Mesothelial cell of epicardium (in vitro differentiated cells): ENCODE measurements at regions not wholly inside any gene's neighbourhood (a gene's known extent, or its start where the extent isn't known, plus 50 kb on each side); places are given as distances from the start of the nearest gene placed in this dataset.

Experiments used
- DNase-seq, 2 experiments: peaks; one replicate each; pipeline ENCODE4 v3.0.0; 2021; ENCODE audit warnings: low spot score in 2 of 2; ENCODE audit not compliant: unreplicated experiment in 2 of 2
- H3K27ac Mint-ChIP-seq: 2 replicates; pipeline ENCODE4 v1.8.0; 2021; ENCODE audit warnings: mixed read lengths
- H3K27me3 Mint-ChIP-seq: 2 replicates; pipeline ENCODE4 v1.8.0; 2021; ENCODE audit warnings: low read depth, mixed read lengths
- H3K36me3 Mint-ChIP-seq: 2 replicates; pipeline ENCODE4 v1.8.0; 2021; ENCODE audit warnings: mixed read lengths
- H3K4me1 Mint-ChIP-seq: 2 replicates; pipeline ENCODE4 v1.8.0; 2021; ENCODE audit warnings: mixed read lengths
- H3K4me3 Mint-ChIP-seq: 2 replicates; pipeline ENCODE4 v1.8.0; 2021; ENCODE audit warnings: mild to moderate bottlenecking, moderate library complexity, mixed read lengths
- H3K9me3 Mint-ChIP-seq: 2 replicates; pipeline ENCODE4 v1.8.0; 2021; ENCODE audit warnings: mixed read lengths
- TF ChIP-seq, protein P1 (sequence below): fragments of 200-600 bp; sonication (generic); IDR thresholded peaks from one replicate; pipeline ENCODE4 v1.5.0; 2021; ENCODE audit warnings: antibody characterized with exemption; ENCODE audit not compliant: unreplicated experiment

GRCh38 chr5:164119806-164120447 lies 614.5 kb downstream of the MAT2B start:
- Mint-ChIP-seq H3K4me3 (no peak overlapping the region), H3K27me3 (no peaks in the 10 kb centered on the region), H3K27ac (peak overlapping the region; percentile 51), H3K4me1 (peaks cover 10% of the 10 kb centered on the region), H3K9me3 (peaks cover 44% of the 10 kb centered on the region), H3K36me3 (peaks cover 2% of the 10 kb centered on the region)
- TF ChIP-seq, protein P1, sequence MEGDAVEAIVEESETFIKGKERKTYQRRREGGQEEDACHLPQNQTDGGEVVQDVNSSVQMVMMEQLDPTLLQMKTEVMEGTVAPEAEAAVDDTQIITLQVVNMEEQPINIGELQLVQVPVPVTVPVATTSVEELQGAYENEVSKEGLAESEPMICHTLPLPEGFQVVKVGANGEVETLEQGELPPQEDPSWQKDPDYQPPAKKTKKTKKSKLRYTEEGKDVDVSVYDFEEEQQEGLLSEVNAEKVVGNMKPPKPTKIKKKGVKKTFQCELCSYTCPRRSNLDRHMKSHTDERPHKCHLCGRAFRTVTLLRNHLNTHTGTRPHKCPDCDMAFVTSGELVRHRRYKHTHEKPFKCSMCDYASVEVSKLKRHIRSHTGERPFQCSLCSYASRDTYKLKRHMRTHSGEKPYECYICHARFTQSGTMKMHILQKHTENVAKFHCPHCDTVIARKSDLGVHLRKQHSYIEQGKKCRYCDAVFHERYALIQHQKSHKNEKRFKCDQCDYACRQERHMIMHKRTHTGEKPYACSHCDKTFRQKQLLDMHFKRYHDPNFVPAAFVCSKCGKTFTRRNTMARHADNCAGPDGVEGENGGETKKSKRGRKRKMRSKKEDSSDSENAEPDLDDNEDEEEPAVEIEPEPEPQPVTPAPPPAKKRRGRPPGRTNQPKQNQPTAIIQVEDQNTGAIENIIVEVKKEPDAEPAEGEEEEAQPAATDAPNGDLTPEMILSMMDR: no peak
- DNase-seq: no peak

DNA sequence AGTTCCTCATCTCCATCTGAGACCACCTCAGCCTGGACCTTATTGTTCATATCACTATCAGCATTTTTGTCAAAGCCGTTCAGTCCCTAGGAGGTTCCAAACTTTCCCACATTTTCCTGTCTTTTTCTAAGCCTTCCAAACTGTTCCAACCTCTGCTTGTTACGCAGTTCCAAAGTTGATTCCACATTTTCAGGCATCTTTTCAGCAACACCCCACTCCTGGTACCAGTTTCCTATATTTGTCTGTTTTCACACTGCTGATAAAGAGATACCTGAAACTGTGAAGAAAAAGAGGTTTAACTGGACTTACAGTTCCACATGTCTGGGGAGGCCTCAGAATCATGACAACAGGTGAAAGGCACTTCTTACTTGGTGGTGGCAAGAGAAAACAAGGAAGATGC lies 622.1 kb downstream of the MAT2B start:
- peaks cover 5% of the 10 kb centered on the region for H3K36me3 Mint-ChIP-seq
- H3K27ac Mint-ChIP-seq: no peak overlapping the region
- TF ChIP-seq, protein P1: no peak
- H3K27me3 Mint-ChIP-seq: no peaks in the 10 kb centered on the region
- DNase-seq: no peak
- H3K9me3 Mint-ChIP-seq: peaks cover 56% of the 10 kb centered on the region
- H3K4me1 Mint-ChIP-seq: no peaks in the 10 kb centered on the region
- no peak overlapping the region for H3K4me3 Mint-ChIP-seq

DNA sequence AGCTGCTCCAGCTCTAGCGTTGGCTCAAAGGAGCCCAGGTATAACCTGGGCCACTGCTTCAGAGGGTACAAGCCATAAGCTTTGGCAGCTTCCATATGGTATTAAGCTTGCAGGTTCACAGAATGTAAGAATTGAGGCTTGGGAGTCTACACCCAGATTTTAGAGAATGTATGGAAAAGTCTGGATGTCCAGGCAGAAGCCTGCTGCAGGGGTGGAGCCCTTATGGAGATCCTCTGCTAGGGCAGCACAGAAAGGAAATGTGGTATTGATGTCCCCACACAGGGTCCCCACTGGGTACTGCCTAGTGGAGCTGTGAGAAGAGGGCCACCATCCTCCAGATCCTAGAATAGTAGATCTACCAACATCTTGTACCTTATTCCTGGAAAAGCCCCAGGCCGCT lies 626.9 kb downstream of the MAT2B start:
- no peak overlapping the region for H3K4me3 Mint-ChIP-seq
- DNase-seq: no peak
- TF ChIP-seq, protein P1: no peak
- H3K27me3 Mint-ChIP-seq: no peaks in the 10 kb centered on the region
- H3K36me3 Mint-ChIP-seq: peaks cover 3% of the 10 kb centered on the region
- no peaks in the 10 kb centered on the region for H3K4me1 Mint-ChIP-seq
- no peak overlapping the region for H3K27ac Mint-ChIP-seq
- peaks cover 52% of the 10 kb centered on the region for H3K9me3 Mint-ChIP-seq

DNA sequence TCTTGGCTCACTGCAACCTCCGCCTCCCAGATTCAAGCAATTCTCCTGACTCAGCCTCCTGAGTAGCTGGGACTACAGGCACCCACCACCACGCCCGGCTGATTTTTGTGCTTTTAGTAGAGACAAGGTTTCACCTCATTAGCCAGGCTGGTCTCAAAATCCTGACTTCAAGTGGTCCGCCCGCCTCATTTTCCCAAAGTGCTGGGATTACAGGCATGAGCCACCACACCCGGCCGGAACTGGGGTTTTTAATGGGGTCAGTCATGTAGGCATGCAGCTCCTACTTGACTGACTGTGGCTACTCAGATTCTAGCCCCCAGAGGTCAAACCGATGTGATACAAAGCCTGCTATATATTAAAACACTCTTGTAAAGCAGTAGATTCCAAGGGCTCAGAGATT lies 631.7 kb downstream of the MAT2B start:
- no peak overlapping the region for H3K27ac Mint-ChIP-seq
- H3K36me3 Mint-ChIP-seq: no peaks in the 10 kb centered on the region
- no peaks in the 10 kb centered on the region for H3K27me3 Mint-ChIP-seq
- H3K9me3 Mint-ChIP-seq: peaks cover 12% of the 10 kb centered on the region
- TF ChIP-seq, protein P1: no peak
- no peak overlapping the region for H3K4me3 Mint-ChIP-seq
- no peaks in the 10 kb centered on the region for H3K4me1 Mint-ChIP-seq
- DNase-seq: no peak

DNA sequence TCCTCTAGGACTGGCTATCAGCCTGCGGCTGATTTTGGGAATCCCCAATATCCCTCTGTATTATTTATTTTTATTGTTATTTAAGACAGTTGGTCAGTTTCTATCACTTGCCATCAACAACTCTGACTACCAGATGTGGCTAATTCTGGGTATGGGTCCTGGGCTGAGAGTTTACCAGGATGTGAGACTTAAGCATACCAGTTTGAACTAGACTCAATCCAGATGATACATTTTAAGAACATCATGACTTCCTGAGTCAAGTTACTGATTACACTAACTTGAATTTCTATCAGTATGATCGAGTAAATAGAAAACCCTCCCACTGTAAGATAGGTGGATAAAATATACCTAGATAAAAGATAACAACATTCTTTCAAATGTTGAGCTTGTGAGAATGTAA lies 634.0 kb downstream of the MAT2B start:
- Mint-ChIP-seq H3K27ac (no peak overlapping the region), H3K36me3 (no peaks in the 10 kb centered on the region), H3K4me3 (no peak overlapping the region), H3K4me1 (no peaks in the 10 kb centered on the region), H3K27me3 (no peaks in the 10 kb centered on the region), H3K9me3 (peaks cover 6% of the 10 kb centered on the region)
- no peak for DNase-seq
- TF ChIP-seq, protein P1: no peak

- Mint-ChIP-seq H3K27me3 (peaks cover 4% of the 10 kb centered on the region), H3K27ac (no peak overlapping the region), H3K4me1 (peaks cover 10% of the 10 kb centered on the region), H3K9me3 (no peaks in the 10 kb centered on the region), H3K4me3 (no peak overlapping the region), H3K36me3 (no peaks in the 10 kb centered on the region)
- no peak for DNase-seq
- TF ChIP-seq, protein P1: no peak
Observed at GRCh38 chr5:164145458-164145857, 640.0 kb downstream of the MAT2B start.
